RWPE2 (cell line): ENCODE measurements at regions not wholly inside any gene's neighbourhood (a gene's known extent, or its start where the extent isn't known, plus 50 kb on each side); places are given as distances from the start of the nearest gene placed in this dataset.

ENCODE experiments used
- ATAC-seq: fragments of 200-7000 bp; cut with Tn5 transposase; 3 replicates; pipeline ENCODE4 v1.9.1; 2021; ENCODE audit warnings: low read depth
- DNase-seq: peaks from one replicate; pipeline ENCODE4 v3.0.0-alpha.2; 2020; ENCODE audit warnings: low spot score
- H3K27ac ChIP-seq: fragments of 450-650 bp; 2 replicates; pipeline ENCODE4 v1.5.1; 2017; ENCODE audit warnings: mild to moderate bottlenecking; ENCODE audit not compliant: poor library complexity, severe bottlenecking
- H3K27me3 ChIP-seq: fragments of 250-450 bp; sonication (Bioruptor Pico); 2 replicates; pipeline ENCODE4 v1.5.1; 2021; ENCODE audit warnings: mild to moderate bottlenecking, moderate library complexity; ENCODE audit not compliant: insufficient read depth, poor library complexity, severe bottlenecking
- H3K36me3 ChIP-seq: fragments of 250-450 bp; sonication (Bioruptor Pico); 2 replicates; pipeline ENCODE4 v1.5.1; 2020; ENCODE audit warnings: low read depth, mild to moderate bottlenecking, moderate library complexity
- H3K4me1 ChIP-seq: fragments of 250-450 bp; sonication (Bioruptor Pico); 2 replicates; pipeline ENCODE4 v1.5.1; 2021; ENCODE audit warnings: mild to moderate bottlenecking, moderate library complexity; ENCODE audit not compliant: insufficient read depth, poor library complexity, severe bottlenecking
- H3K4me3 ChIP-seq: fragments of 250-450 bp; sonication (Bioruptor Pico); 2 replicates; pipeline ENCODE4 v1.5.1; 2021; ENCODE audit warnings: mild to moderate bottlenecking, moderate library complexity; ENCODE audit not compliant: severe bottlenecking
- H3K9me3 ChIP-seq: fragments of 250-450 bp; sonication (Bioruptor Pico); 2 replicates; pipeline ENCODE4 v1.5.1; 2021; ENCODE audit warnings: mild to moderate bottlenecking, moderate library complexity; ENCODE audit not compliant: severe bottlenecking
- TF ChIP-seq, protein P1 (sequence below): fragments of 450-650 bp; IDR thresholded peaks from one replicate; pipeline ENCODE4 v1.5.1; 2017; ENCODE audit warnings: mild to moderate bottlenecking, moderate library complexity; ENCODE audit not compliant: poor library complexity, severe bottlenecking

GRCh38 chr21:35172231-35172630 is 123.1 kb upstream of the RUNX1 start:
- H3K4me3 ChIP-seq = no peak overlapping the region
- no peaks in the 10 kb centered on the region for H3K36me3 ChIP-seq
- peak overlapping the region; percentile 4 for H3K27ac ChIP-seq
- no peaks in the 10 kb centered on the region for H3K9me3 ChIP-seq
- no peaks in the 10 kb centered on the region for H3K4me1 ChIP-seq
- DNase-seq (no peak), ATAC-seq (no peak)
- TF ChIP-seq, protein P1, sequence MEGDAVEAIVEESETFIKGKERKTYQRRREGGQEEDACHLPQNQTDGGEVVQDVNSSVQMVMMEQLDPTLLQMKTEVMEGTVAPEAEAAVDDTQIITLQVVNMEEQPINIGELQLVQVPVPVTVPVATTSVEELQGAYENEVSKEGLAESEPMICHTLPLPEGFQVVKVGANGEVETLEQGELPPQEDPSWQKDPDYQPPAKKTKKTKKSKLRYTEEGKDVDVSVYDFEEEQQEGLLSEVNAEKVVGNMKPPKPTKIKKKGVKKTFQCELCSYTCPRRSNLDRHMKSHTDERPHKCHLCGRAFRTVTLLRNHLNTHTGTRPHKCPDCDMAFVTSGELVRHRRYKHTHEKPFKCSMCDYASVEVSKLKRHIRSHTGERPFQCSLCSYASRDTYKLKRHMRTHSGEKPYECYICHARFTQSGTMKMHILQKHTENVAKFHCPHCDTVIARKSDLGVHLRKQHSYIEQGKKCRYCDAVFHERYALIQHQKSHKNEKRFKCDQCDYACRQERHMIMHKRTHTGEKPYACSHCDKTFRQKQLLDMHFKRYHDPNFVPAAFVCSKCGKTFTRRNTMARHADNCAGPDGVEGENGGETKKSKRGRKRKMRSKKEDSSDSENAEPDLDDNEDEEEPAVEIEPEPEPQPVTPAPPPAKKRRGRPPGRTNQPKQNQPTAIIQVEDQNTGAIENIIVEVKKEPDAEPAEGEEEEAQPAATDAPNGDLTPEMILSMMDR = no peak
- no peaks in the 10 kb centered on the region for H3K27me3 ChIP-seq

DNA sequence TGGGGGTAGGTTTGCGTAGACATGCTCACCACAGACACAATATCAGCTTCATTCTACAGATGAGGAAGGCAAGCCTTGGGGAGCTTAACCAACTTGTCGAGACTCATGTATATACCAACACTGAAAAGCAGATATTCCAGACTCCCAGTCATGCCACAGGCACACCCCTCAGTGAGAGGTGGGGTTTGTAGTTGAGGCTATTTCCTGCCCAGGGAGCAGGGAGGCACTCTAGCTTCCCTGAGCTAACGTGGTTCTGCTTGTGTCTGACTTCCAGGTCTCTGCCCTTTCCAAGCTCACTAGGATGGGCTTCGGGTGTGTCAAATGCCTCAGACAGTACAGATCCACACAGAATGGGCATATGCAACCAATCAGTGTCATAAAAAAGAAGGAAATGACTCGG is 122.3 kb upstream of the RUNX1 start:
- H3K4me1 ChIP-seq = no peaks in the 10 kb centered on the region
- H3K4me3 ChIP-seq = no peak overlapping the region
- H3K27ac ChIP-seq = peak overlapping the region; percentile 4
- H3K27me3 ChIP-seq = no peaks in the 10 kb centered on the region
- TF ChIP-seq, protein P1 = no peak
- no peaks in the 10 kb centered on the region for H3K36me3 ChIP-seq
- no peak for DNase-seq
- no peak for ATAC-seq
- H3K9me3 ChIP-seq = no peaks in the 10 kb centered on the region

- TF ChIP-seq, protein P1 = no peak
- DNase-seq = no peak
- H3K27me3 ChIP-seq = no peaks in the 10 kb centered on the region
- H3K9me3 ChIP-seq = no peaks in the 10 kb centered on the region
- no peak overlapping the region for H3K4me3 ChIP-seq
- no peak for ATAC-seq
- H3K36me3 ChIP-seq = no peaks in the 10 kb centered on the region
- H3K27ac ChIP-seq = no peak overlapping the region
- H3K4me1 ChIP-seq = no peaks in the 10 kb centered on the region
Measured at GRCh38 chr21:35170818-35171217, 121.7 kb upstream of the RUNX1 start.

GRCh38 chr21:35170244-35170643 is 121.1 kb upstream of the RUNX1 start:
- Histone ChIP-seq H3K27me3 (no peaks in the 10 kb centered on the region), H3K9me3 (no peaks in the 10 kb centered on the region), H3K4me1 (no peaks in the 10 kb centered on the region), H3K4me3 (no peak overlapping the region), H3K27ac (no peak overlapping the region), H3K36me3 (no peaks in the 10 kb centered on the region)
- no peak for DNase-seq
- TF ChIP-seq, protein P1 = no peak
- no peak for ATAC-seq

- no peak for DNase-seq
- no peaks in the 10 kb centered on the region for H3K36me3 ChIP-seq
- no peak overlapping the region for H3K4me3 ChIP-seq
- no peaks in the 10 kb centered on the region for H3K4me1 ChIP-seq
- no peaks in the 10 kb centered on the region for H3K9me3 ChIP-seq
- TF ChIP-seq, protein P1 = no peak
- no peak for ATAC-seq
- no peak overlapping the region for H3K27ac ChIP-seq
- no peaks in the 10 kb centered on the region for H3K27me3 ChIP-seq
Measured at GRCh38 chr21:35169574-35169973, 120.5 kb upstream of the RUNX1 start.
